Fibroblast of skin of abdomen (primary cell): ENCODE measurements at regions not wholly inside any gene's neighbourhood (a gene's known extent, or its start where the extent isn't known, plus 50 kb on each side); places are given as distances from the start of the nearest gene placed in this dataset.
"Not testable (repeated sequence)": the region's sequence is repeated elsewhere in the genome, so short reads cannot be mapped to it uniquely, and the experiment has no call there.

Experiments used
- DNase-seq: peaks from one replicate; pipeline ENCODE4 v3.0.0-alpha.2; 2013

GRCh38 chr2:122340246-122340645 is 584.8 kb downstream of the TSN start:
- no peak for DNase-seq

- DNase-seq = no peak
Measured at GRCh38 chr2:122341007-122341406, 585.6 kb downstream of the TSN start.

GRCh38 chr2:122352151-122352550 is 596.7 kb downstream of the TSN start:
- not testable (repeated sequence) for DNase-seq

GRCh38 chr2:122357998-122358397 is 602.5 kb downstream of the TSN start:
- DNase-seq = no peak

- DNase-seq = no peak
Measured at GRCh38 chr2:122358729-122359128, 603.3 kb downstream of the TSN start.

- no peak for DNase-seq
Measured at GRCh38 chr2:122363885-122364284, 608.4 kb downstream of the TSN start.

- no peak for DNase-seq
Measured at GRCh38 chr2:122366427-122366826, 611.0 kb downstream of the TSN start.

GRCh38 chr2:122366969-122367645 is 611.7 kb downstream of the TSN start:
- no peak for DNase-seq

- no peak for DNase-seq
Measured at GRCh38 chr2:122367646-122368010, 612.2 kb downstream of the TSN start.

- no peak for DNase-seq
Measured at GRCh38 chr2:122368576-122369243, 613.3 kb downstream of the TSN start.

- no peak for DNase-seq
Measured at GRCh38 chr2:122378521-122378920, 623.1 kb downstream of the TSN start.

- no peak for DNase-seq
Measured at GRCh38 chr2:122384768-122385333, 629.4 kb downstream of the TSN start.

GRCh38 chr2:122388208-122388607 is 632.8 kb downstream of the TSN start:
- DNase-seq = no peak

GRCh38 chr2:122389694-122390093 is 634.2 kb downstream of the TSN start:
- DNase-seq = no peak

- peak; percentile 11 for DNase-seq
Measured at GRCh38 chr2:122390406-122390805, 635.0 kb downstream of the TSN start.

GRCh38 chr2:122391726-122392125 is 636.3 kb downstream of the TSN start:
- no peak for DNase-seq

- DNase-seq = no peak
Measured at GRCh38 chr2:122395687-122396086, 640.2 kb downstream of the TSN start.

GRCh38 chr2:122411231-122411630 is 655.8 kb downstream of the TSN start:
- no peak for DNase-seq

- no peak for DNase-seq
Measured at GRCh38 chr2:122412360-122412759, 656.9 kb downstream of the TSN start.

GRCh38 chr2:122414902-122415301 is 659.5 kb downstream of the TSN start:
- DNase-seq = no peak

- no peak for DNase-seq
Measured at GRCh38 chr2:122417114-122417513, 661.7 kb downstream of the TSN start.

GRCh38 chr2:122421775-122422174 is 666.3 kb downstream of the TSN start:
- no peak for DNase-seq

- no peak for DNase-seq
Measured at GRCh38 chr2:122422384-122422991, 667.0 kb downstream of the TSN start.

GRCh38 chr2:122423934-122424333 is 668.5 kb downstream of the TSN start:
- DNase-seq = no peak
